SK-N-SH (cell line): ENCODE measurements at regions not wholly inside any gene's neighbourhood (a gene's known extent, or its start where the extent isn't known, plus 50 kb on each side); places are given as distances from the start of the nearest gene placed in this dataset.
"Not testable (repeated sequence)": the region's sequence is repeated elsewhere in the genome, so short reads cannot be mapped to it uniquely, and the experiment has no call there.

ENCODE experiments used
- EZH2phosphoT487 ChIP-seq: fragments of 200-600 bp; sonication (generic); IDR thresholded peaks from 2 replicates; pipeline ENCODE4 v1.6.1; 2017; ENCODE audit warnings: low read depth, mixed run types, mild to moderate bottlenecking, antibody characterized with exemption, moderate library complexity, borderline replicate concordance
- FOSL2 ChIP-seq: IDR thresholded peaks from 2 replicates; pipeline ENCODE4 v1.4.0; 2012; ENCODE audit warnings: low read depth, mild to moderate bottlenecking, moderate library complexity, borderline replicate concordance
- GABPA ChIP-seq: IDR thresholded peaks from 2 replicates; pipeline ENCODE4 v1.4.0; 2012; ENCODE audit warnings: low read depth, mild to moderate bottlenecking
- POLR2AphosphoS5 ChIP-seq: IDR thresholded peaks from 2 replicates; pipeline ENCODE4 v1.6.1; 2012; ENCODE audit warnings: low read depth, low read length
- TF ChIP-seq, protein P1 (sequence below): fragments of 200-600 bp; sonication (generic); IDR thresholded peaks from 2 replicates; pipeline ENCODE4 v1.6.1; 2017; ENCODE audit warnings: antibody characterized with exemption, mild to moderate bottlenecking, moderate library complexity

DNA sequence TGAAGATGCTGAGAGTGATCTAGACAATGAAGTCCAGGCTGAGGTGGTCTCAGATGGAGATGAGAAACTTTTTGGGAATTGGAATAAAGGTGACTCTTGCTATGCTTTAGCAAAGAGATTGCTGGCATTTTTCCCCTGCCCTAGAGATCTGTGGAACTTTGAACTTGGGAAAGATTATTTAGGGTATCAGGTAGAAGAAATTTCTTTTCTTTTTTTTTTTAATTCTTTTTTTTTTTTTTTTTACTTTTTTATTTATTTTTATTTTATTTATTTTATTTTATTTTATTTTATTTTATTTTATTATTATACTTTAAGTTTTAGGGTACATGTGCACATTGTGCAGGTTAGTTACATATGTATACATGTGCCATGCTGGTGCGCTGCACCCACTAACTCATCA lies 59.5 kb upstream of the RPRM start:
- TF ChIP-seq, protein P1, sequence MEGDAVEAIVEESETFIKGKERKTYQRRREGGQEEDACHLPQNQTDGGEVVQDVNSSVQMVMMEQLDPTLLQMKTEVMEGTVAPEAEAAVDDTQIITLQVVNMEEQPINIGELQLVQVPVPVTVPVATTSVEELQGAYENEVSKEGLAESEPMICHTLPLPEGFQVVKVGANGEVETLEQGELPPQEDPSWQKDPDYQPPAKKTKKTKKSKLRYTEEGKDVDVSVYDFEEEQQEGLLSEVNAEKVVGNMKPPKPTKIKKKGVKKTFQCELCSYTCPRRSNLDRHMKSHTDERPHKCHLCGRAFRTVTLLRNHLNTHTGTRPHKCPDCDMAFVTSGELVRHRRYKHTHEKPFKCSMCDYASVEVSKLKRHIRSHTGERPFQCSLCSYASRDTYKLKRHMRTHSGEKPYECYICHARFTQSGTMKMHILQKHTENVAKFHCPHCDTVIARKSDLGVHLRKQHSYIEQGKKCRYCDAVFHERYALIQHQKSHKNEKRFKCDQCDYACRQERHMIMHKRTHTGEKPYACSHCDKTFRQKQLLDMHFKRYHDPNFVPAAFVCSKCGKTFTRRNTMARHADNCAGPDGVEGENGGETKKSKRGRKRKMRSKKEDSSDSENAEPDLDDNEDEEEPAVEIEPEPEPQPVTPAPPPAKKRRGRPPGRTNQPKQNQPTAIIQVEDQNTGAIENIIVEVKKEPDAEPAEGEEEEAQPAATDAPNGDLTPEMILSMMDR = not testable (repeated sequence)
- TF ChIP-seq POLR2AphosphoS5, FOSL2, EZH2phosphoT487, GABPA: not testable (repeated sequence)
